NCI-H2227 (cell line): ENCODE measurements at regions not wholly inside any gene's neighbourhood (a gene's known extent, or its start where the extent isn't known, plus 50 kb on each side); places are given as distances from the start of the nearest gene placed in this dataset.
"Not testable (repeated sequence)": the region's sequence is repeated elsewhere in the genome, so short reads cannot be mapped to it uniquely, and the experiment has no call there.

Source experiments
- DNase-seq: peaks from one replicate; lab custom pipeline; 2025; ENCODE audit not compliant: unreplicated experiment; lab: John Stamatoyannopoulos, UW

GRCh38 chr1:101366513-101367215, 129.8 kb downstream of the S1PR1 start:
- DNase-seq: no peak

GRCh38 chr1:101367630-101368029, 130.8 kb downstream of the S1PR1 start:
- DNase-seq: peak; percentile 20

- DNase-seq: no peak
These were observed 133.7 kb downstream of the S1PR1 start for GRCh38 chr1:101370488-101370887.

- DNase-seq: no peak
These were observed 134.4 kb downstream of the S1PR1 start for GRCh38 chr1:101371259-101371658.

GRCh38 chr1:101373570-101373969, 136.8 kb downstream of the S1PR1 start:
- no peak for DNase-seq

DNA sequence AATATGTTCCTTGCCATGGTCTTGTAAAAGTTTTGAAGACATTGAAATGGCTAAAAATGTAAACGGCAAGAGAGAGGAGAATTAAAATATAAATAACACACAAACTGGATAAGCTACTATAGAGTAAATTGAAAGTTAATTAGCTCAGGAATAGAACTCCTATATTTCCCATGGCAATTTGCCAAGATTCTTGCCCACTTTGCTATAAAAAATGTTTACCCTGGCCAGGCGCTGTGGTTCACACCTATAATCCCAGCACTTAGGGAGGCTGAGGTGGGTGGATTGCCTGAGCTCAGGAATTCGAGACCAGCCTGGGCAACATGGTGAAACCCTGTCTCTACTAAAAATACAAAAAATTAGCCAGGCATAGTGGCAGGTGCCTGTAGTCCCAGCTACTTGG, 138.6 kb downstream of the S1PR1 start:
- DNase-seq: not testable (repeated sequence)

GRCh38 chr1:101376121-101377083, 139.6 kb downstream of the S1PR1 start:
- DNase-seq: peak; percentile 20

DNA sequence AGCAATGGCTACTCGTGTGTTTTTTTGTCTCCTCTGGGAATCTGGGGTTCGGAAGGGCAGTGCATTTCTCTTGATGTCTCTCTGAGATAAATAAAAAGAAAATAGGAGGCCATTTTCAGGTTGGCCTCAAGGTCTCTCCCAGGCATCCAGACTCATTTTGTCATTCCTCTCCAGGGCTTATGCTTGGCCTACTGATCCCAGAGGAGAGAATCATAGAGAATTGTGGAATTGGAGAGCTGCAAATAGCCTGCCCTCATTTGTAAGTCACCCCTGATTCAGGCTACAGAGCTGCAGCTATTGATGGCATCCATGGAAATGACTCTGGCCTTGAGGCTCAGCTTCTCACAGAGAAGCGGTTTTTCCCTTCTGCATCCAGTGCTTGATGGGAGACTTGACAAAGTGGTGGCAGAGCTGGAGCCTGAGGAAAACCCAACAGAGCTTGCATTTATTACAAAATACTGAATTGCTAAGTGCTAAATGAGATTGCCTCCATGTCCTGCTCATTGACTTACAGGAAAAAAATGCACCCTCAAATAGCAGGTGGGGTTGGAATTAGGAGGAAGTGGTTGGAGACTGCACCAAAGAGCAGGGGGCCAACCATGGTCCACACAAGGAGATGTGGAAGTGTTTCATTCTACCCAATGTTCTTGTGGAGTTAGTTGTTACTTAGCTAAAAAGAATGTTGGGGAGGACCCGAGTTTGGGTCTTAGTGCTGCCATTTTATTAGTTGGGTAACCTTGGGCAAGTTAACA, 140.4 kb downstream of the S1PR1 start:
- DNase-seq: no peak

DNA sequence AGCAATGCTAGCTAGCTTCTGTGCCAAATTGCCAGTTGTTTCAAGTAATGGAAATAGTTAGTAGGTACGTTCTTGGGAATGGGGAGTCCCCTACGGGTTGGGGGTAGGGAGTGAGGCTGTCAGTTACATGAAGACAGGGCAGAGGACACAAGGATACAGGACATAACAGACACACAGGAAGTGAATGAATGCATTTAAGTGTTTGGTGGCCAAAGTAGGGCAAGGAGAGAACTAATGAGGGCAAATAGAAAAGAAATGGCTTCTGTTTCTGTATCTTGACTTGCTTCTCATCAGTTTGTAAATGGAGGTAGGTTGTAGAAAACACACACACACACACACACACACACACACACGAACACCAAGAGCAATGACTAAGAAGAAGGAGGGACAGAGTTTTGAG, 142.2 kb downstream of the S1PR1 start:
- no peak for DNase-seq

GRCh38 chr1:101379950-101380349, 143.1 kb downstream of the S1PR1 start:
- DNase-seq: no peak

DNA sequence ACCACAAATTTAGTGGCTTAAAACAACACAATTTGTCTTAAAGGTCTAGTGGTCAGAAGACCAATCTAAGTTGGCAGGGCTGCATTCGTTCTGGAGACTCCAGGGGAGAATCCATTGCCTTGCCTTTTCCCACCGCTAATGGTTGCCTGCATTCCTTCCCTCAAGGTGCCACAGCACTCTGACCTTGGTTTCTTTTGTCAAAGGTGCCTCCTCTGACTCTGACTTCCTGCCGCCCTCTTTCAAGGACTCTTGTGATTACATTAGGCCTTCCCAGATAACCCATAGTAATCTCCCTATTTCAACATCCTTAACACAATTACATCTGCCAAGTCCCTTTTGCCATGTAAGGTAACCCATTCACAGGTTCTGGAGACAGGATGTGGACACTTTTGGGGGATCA, 145.3 kb downstream of the S1PR1 start:
- no peak for DNase-seq

- no peak for DNase-seq
These were observed 152.2 kb downstream of the S1PR1 start for GRCh38 chr1:101388904-101389546.

- DNase-seq: no peak
These were observed 152.7 kb downstream of the S1PR1 start for GRCh38 chr1:101389547-101389929.

GRCh38 chr1:101392552-101392951, 155.7 kb downstream of the S1PR1 start:
- DNase-seq: no peak

DNA sequence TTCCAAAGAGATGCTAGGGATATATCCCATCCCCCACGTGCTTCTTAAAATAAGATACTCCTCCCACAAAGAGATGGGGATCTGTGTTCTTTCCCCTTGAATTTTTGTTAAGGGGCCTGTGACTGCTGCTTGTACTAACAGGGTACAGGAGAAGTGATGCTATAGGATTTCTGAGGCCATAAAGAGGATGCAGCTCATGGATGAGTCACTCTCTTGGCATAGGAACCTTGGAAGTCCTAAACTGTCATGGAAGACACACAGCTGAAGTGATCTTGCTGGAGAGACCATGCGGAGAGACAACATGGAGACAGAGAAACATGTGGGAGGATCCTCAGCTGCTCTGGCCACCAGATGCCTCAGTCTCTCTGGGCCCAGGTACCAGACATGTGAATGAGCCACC, 157.2 kb downstream of the S1PR1 start:
- DNase-seq: no peak

DNA sequence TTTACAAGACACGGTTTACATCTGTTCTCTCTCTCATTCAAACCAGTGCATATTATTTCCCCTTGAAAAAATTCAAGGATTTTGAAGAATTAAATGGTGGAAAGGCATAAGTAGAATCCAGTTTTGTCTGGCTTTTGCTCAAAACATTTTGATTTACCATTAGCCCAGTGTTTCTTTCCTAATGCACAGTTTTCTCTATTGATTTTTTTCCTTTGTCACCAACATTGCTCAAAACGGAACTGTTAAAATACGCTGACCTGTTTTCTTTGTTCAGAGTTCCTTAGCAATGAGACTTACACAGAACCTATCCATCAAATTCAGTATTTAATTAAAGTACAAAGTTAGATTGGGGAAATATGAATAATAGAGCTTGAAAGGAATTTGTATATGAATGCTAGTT, 162.4 kb downstream of the S1PR1 start:
- no peak for DNase-seq

DNA sequence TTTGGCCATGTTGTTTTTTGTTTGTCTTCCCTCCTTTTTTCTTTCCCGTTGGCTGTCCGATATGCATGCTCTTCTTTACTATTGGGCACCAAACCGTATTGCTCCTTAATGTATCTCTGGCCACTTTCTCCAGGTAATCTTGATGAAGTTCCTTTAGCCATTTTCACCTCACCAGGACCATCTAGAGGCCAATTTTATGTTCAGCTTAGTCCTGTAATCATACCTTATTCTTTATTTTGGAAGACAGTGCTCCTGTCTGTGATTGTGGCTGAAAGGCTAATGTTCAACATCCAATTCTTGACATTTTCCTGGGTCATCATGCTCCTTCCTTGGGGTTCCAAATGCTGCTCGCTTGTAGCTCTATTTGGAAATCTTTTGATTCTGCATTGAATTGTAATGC, 169.5 kb downstream of the S1PR1 start:
- no peak for DNase-seq

GRCh38 chr1:101406681-101407080, 169.9 kb downstream of the S1PR1 start:
- no peak for DNase-seq

DNA sequence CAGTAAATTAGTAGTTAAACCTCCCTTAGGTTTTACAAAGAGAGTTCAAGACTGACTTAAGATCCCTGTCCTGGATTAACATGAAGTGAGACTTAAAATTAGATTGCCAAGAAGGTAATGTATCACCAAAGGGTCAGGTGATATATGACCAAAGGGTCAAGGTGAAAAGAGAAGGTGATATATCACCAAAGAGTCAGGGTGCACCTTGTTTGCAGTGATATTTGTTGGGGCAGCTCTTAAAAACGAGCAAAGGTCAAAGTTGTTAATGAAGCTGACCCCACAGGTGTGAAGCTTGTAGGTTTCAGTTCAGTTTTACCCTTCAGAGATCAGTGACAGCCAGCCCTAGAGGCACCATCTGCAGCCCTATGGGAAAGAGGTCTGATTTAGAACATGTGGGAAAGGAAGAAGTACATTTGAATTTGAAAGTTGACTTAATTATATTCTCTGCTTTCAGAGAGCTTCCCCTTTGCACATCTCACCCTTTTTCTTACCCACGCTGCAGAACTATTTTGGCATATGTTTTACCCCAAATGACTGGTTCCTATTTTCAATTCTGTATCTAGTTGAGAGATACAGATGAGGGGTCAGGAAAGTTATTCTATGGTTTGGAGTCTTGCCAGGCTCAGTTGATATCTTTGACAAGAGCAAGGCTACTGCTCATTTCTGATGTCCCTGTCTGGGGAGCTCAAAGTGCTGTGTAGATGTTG, 170.8 kb downstream of the S1PR1 start:
- no peak for DNase-seq
